Smooth muscle cell (in vitro differentiated cells): ENCODE measurements at regions not wholly inside any gene's neighbourhood (a gene's known extent, or its start where the extent isn't known, plus 50 kb on each side); places are given as distances from the start of the nearest gene placed in this dataset.
A peak's percentile ranks its signal among the peaks of the same experiment; 100 is the strongest.

Experiments used
- DNase-seq: peaks from one replicate; lab custom pipeline; 2025; ENCODE audit not compliant: unreplicated experiment; lab: John Stamatoyannopoulos, UW
- H2AFZ ChIP-seq: fragments of 200-600 bp; sonication (generic); 2 replicates; pipeline ENCODE4 v1.6.0; 2016; ENCODE audit warnings: antibody characterized with exemption, low read depth, mild to moderate bottlenecking
- H3F3A ChIP-seq: fragments of 200-600 bp; sonication (generic); 2 replicates; pipeline ENCODE4 v1.6.0; 2017; ENCODE audit warnings: antibody characterized with exemption, low read depth
- H3K27ac ChIP-seq: fragments of 200-600 bp; sonication (generic); 2 replicates; pipeline ENCODE4 v1.5.1; 2016; ENCODE audit warnings: low read depth, mild to moderate bottlenecking
- H3K27me3 ChIP-seq: fragments of 200-600 bp; sonication (generic); 2 replicates; pipeline ENCODE4 v1.6.1; 2016; ENCODE audit warnings: low read depth, mild to moderate bottlenecking
- H3K36me3 ChIP-seq: fragments of 200-600 bp; sonication (generic); 2 replicates; pipeline ENCODE4 v1.5.1; 2016; ENCODE audit warnings: low read depth
- H3K4me1 ChIP-seq: fragments of 200-600 bp; sonication (generic); 2 replicates; pipeline ENCODE4 v1.5.1; 2016; ENCODE audit warnings: low read depth
- H3K4me2 ChIP-seq: fragments of 200-600 bp; sonication (generic); 2 replicates; pipeline ENCODE4 v1.6.0; 2016; ENCODE audit warnings: mild to moderate bottlenecking
- H3K4me3 ChIP-seq: fragments of 200-600 bp; sonication (generic); 2 replicates; pipeline ENCODE4 v1.5.1; 2016; ENCODE audit warnings: mild to moderate bottlenecking
- H3K79me2 ChIP-seq: fragments of 200-600 bp; sonication (generic); 2 replicates; pipeline ENCODE4 v1.6.0; 2016; ENCODE audit warnings: low read depth, mild to moderate bottlenecking
- H3K9ac ChIP-seq: fragments of 200-600 bp; sonication (generic); 2 replicates; pipeline ENCODE4 v1.6.0; 2016; ENCODE audit warnings: low read depth
- H3K9me3 ChIP-seq: fragments of 200-600 bp; sonication (generic); replicated peaks from 2 replicates; pipeline ENCODE4 v1.5.1; 2016; ENCODE audit warnings: low read depth
- H4K20me1 ChIP-seq: fragments of 200-600 bp; sonication (generic); 2 replicates; pipeline ENCODE4 v1.6.0; 2016; ENCODE audit warnings: low read depth
- WGBS: methylation state at CpG from one replicate; pipeline ENCODE4 v1.1.7; 2016; ENCODE audit warnings: low lambda C conversion rate; 5-methylcytosine and 5-hydroxymethylcytosine counted together
- TF ChIP-seq, protein P1 (sequence below): fragments of 200-600 bp; sonication (generic); IDR thresholded peaks from 2 replicates; pipeline ENCODE4 v1.5.1; 2017; ENCODE audit warnings: borderline replicate concordance, mild to moderate bottlenecking, antibody characterized with exemption; ENCODE audit not compliant: insufficient read depth, poor library complexity, severe bottlenecking

DNA sequence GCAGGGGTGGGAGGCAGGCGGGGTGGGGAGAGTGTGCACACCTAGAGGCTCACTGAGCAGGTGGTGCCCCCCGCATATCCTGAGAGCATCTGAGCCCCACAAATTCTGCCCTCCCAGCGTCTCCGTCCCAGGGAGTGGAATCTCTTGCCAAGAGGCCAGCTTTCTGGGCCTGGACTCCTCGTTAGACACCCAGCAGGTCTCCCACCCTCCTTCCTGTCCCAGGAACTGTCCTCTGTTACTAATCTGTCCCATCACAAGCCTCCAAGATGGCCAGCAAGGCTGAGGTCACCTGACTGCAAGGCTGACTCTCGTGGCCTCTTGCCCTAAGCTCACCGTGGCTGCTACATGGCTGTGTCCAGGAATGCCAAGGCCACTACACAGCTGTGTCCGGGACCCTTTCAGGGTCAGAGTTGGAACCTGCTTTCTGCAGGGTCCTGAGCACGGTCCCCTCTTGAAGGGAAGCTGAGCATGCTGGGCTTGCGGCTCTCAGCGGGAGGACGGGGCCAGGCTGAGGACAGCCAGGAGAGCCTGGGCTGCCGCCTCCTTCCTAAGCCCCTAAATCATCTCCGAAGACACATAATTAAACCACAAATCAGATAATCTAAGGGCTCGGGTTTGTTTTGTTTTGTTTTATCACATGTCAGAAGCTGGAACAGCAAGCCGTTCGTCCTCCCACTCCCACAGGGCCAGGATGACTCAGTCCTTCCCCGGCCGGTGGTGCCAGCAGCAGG, 1327.3 kb downstream of the TBC1D22A start:
- H3K27ac ChIP-seq: no peak overlapping the region
- H3K4me2 ChIP-seq: peak overlapping the region; percentile 80
- 29% methylated on average over 17 of the region's 19 CpGs for WGBS

DNA sequence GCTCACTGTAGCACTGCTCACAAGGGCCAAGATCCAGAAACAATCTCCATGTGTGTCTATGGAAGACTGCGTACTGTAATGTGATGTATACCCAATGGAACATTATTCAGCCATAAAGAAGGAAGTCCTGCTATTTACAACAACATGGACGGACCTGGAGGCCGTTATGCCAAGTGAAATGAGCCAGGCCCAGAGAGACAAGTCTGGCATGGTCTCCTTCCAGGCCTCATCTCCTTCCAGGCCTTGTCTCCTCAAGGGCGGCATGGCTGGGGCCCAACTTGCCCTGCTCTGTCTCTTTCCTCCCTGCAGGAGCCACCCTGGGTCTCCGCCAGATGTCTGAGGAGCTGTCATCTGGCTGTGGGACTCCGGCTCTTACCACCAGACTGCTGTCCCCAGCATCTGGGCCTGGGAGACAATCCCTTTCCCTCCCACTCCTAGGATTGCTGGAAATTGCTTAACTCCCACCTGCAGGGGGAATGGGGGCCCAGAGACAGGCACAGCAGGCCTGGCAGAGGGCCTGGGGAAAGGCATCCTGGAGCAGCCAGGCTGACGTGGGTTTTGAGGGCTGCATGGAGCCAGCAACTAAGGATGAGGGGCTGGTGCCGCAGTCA, 1326.6 kb downstream of the TBC1D22A start:
- Histone ChIP-seq H3K4me3 (no peak overlapping the region), H3K36me3 (no peaks in the 10 kb centered on the region), H3K27me3 (peaks cover 22% of the 10 kb centered on the region), H3K9ac (no peak overlapping the region), H3K4me1 (no peaks in the 10 kb centered on the region), H2AFZ (no peak overlapping the region), H3K4me2 (no peak overlapping the region), H3K27ac (no peak overlapping the region), H4K20me1 (no peaks in the 10 kb centered on the region), H3K9me3 (no peaks in the 10 kb centered on the region), H3F3A (no peaks in the 10 kb centered on the region), H3K79me2 (no peaks in the 10 kb centered on the region)
- TF ChIP-seq, protein P1, sequence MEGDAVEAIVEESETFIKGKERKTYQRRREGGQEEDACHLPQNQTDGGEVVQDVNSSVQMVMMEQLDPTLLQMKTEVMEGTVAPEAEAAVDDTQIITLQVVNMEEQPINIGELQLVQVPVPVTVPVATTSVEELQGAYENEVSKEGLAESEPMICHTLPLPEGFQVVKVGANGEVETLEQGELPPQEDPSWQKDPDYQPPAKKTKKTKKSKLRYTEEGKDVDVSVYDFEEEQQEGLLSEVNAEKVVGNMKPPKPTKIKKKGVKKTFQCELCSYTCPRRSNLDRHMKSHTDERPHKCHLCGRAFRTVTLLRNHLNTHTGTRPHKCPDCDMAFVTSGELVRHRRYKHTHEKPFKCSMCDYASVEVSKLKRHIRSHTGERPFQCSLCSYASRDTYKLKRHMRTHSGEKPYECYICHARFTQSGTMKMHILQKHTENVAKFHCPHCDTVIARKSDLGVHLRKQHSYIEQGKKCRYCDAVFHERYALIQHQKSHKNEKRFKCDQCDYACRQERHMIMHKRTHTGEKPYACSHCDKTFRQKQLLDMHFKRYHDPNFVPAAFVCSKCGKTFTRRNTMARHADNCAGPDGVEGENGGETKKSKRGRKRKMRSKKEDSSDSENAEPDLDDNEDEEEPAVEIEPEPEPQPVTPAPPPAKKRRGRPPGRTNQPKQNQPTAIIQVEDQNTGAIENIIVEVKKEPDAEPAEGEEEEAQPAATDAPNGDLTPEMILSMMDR: no peak
- WGBS: 76% methylated on average over 8 of the region's 8 CpGs
- no peak for DNase-seq

More for the DNA sequence above, 1327.3 kb downstream of the TBC1D22A start:
- no peak overlapping the region for H3K9ac ChIP-seq
- peak; percentile 14 for DNase-seq
- peaks cover 28% of the 10 kb centered on the region for H3K27me3 ChIP-seq
- H3K4me3 ChIP-seq: peak overlapping the region; percentile 10
- H3K79me2 ChIP-seq: no peaks in the 10 kb centered on the region
- H3K36me3 ChIP-seq: no peaks in the 10 kb centered on the region
- no peak overlapping the region for H2AFZ ChIP-seq
- H3K4me1 ChIP-seq: no peaks in the 10 kb centered on the region
- no peaks in the 10 kb centered on the region for H3K9me3 ChIP-seq
- H3F3A ChIP-seq: no peaks in the 10 kb centered on the region
- TF ChIP-seq, protein P1: no peak
- no peaks in the 10 kb centered on the region for H4K20me1 ChIP-seq

DNA sequence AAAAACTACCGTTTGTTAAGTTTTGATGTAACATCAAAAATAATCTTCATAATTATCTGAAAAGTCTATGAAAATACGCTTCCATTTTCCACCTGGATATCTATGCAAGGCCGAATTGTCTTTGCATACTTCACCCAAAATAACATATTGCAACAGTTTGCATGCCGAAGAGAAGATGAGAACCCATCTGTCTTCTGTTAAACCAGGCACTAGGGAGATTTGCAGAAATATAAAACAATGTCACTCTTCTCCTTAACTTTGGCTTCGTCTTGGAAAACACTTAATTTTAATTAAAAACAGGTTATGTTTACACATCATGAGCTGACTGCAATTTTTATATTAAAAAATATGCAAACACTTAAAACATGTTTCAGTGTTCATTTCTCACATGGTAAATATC, 1325.8 kb downstream of the TBC1D22A start:
- no peak overlapping the region for H3K4me2 ChIP-seq
- no peaks in the 10 kb centered on the region for H3K4me1 ChIP-seq
- peaks cover 19% of the 10 kb centered on the region for H3K27me3 ChIP-seq
- no peak overlapping the region for H3K4me3 ChIP-seq
- H4K20me1 ChIP-seq: no peaks in the 10 kb centered on the region
- H3F3A ChIP-seq: no peaks in the 10 kb centered on the region
- H3K9me3 ChIP-seq: no peaks in the 10 kb centered on the region
- no peak overlapping the region for H3K27ac ChIP-seq
- no peak for DNase-seq
- 90% methylated on average over 5 of the region's 5 CpGs for WGBS
- H2AFZ ChIP-seq: no peak overlapping the region
- H3K36me3 ChIP-seq: no peaks in the 10 kb centered on the region
- TF ChIP-seq, protein P1: no peak
- no peaks in the 10 kb centered on the region for H3K79me2 ChIP-seq
- no peak overlapping the region for H3K9ac ChIP-seq
